Fibroblast of lung (primary cell): ENCODE measurements at regions not wholly inside any gene's neighbourhood (a gene's known extent, or its start where the extent isn't known, plus 50 kb on each side); places are given as distances from the start of the nearest gene placed in this dataset.

Source experiments
- EZH2 ChIP-seq: IDR thresholded peaks from 2 replicates; pipeline ENCODE4 v1.5.1; 2012; ENCODE audit warnings: low read length, control low read depth, mild to moderate bottlenecking; ENCODE audit errors: missing control alignments
- TF ChIP-seq, protein P1 (sequence below), 2 donors: IDR thresholded peaks in 1 of 2; conservative IDR thresholded peaks in 1 of 2; 1 replicate in 1 of 2; 2 replicates in 1 of 2; pipeline ENCODE4 v1.5.1; 2011 to 2012; ENCODE audit warnings: low read length in 2 of 2, control low read depth in 1 of 2, inconsistent platforms in 1 of 2, low read depth in 1 of 2, mild to moderate bottlenecking in 1 of 2

DNA sequence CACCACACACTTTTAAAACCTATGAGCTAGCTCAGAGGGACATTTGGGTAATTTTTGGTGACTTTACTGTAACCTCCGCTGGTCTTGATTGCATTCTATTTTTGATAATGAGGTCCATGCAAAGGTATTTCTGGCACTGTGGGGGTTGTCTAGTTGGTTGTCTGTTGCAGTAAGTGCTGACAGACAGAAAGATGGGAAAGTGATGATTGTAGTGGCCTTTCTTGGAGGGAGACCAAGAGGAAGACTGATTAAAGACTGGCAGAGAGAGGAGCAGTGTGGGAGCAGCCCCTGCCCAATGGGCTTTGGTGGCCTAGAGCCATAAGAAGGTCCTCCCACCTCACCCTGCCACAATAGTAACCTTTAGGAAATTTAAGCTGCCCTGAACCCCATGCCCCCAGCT, 173.4 kb upstream of the CTBP2 start:
- TF ChIP-seq, protein P1, sequence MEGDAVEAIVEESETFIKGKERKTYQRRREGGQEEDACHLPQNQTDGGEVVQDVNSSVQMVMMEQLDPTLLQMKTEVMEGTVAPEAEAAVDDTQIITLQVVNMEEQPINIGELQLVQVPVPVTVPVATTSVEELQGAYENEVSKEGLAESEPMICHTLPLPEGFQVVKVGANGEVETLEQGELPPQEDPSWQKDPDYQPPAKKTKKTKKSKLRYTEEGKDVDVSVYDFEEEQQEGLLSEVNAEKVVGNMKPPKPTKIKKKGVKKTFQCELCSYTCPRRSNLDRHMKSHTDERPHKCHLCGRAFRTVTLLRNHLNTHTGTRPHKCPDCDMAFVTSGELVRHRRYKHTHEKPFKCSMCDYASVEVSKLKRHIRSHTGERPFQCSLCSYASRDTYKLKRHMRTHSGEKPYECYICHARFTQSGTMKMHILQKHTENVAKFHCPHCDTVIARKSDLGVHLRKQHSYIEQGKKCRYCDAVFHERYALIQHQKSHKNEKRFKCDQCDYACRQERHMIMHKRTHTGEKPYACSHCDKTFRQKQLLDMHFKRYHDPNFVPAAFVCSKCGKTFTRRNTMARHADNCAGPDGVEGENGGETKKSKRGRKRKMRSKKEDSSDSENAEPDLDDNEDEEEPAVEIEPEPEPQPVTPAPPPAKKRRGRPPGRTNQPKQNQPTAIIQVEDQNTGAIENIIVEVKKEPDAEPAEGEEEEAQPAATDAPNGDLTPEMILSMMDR (conservative IDR thresholded peaks at IDR 0.05 in 1 of 2, IDR thresholded peaks at IDR 0.05 in 1 of 2; ENCODE audit: low read depth in 1 of 2, low read length in 2 of 2) = no peak
- TF ChIP-seq EZH2 = no peak
